Neuronal stem cell (in vitro differentiated cells): ENCODE measurements at regions not wholly inside any gene's neighbourhood (a gene's known extent, or its start where the extent isn't known, plus 50 kb on each side); places are given as distances from the start of the nearest gene placed in this dataset.
A peak's percentile ranks its signal among the peaks of the same experiment; 100 is the strongest.
"Not testable (repeated sequence)": the region's sequence is repeated elsewhere in the genome, so short reads cannot be mapped to it uniquely, and the experiment has no call there.

Experiments used
- DNase-seq: peaks from one replicate; pipeline ENCODE4 v3.0.0-alpha.2; 2013; ENCODE audit warnings: low spot score
- H2AFZ ChIP-seq: one replicate; pipeline ENCODE4 v1.6.1; 2013; ENCODE audit warnings: mild to moderate bottlenecking, low read length, inconsistent platforms
- H2AK5ac ChIP-seq: 2 replicates; pipeline ENCODE4 v1.6.1; 2013; ENCODE audit warnings: low read depth, mild to moderate bottlenecking, inconsistent platforms, low read length, moderate library complexity, mixed read lengths
- H2BK120ac ChIP-seq: 2 replicates; pipeline ENCODE4 v1.6.1; 2013; ENCODE audit warnings: low read depth, mild to moderate bottlenecking, inconsistent platforms, low read length, moderate library complexity, mixed read lengths
- H2BK12ac ChIP-seq: one replicate; pipeline ENCODE4 v1.6.1; 2013; ENCODE audit warnings: low read length, inconsistent platforms
- H2BK15ac ChIP-seq: 2 replicates; pipeline ENCODE4 v1.6.1; 2013; ENCODE audit warnings: mild to moderate bottlenecking, low read length, inconsistent platforms, mixed read lengths
- H2BK5ac ChIP-seq: one replicate; pipeline ENCODE4 v1.6.1; 2013; ENCODE audit warnings: inconsistent platforms, mild to moderate bottlenecking, low read length, moderate library complexity
- H3K14ac ChIP-seq: one replicate; pipeline ENCODE4 v1.6.1; 2013; ENCODE audit warnings: low read length, inconsistent platforms
- H3K18ac ChIP-seq: 2 replicates; pipeline ENCODE4 v1.6.1; 2013; ENCODE audit warnings: low read length, inconsistent platforms
- H3K23ac ChIP-seq: 2 replicates; pipeline ENCODE4 v1.6.1; 2013; ENCODE audit warnings: low read depth, mild to moderate bottlenecking, mixed read lengths, low read length, inconsistent platforms; ENCODE audit not compliant: poor library complexity
- H3K27ac ChIP-seq: replicated peaks from 3 replicates; pipeline ENCODE4 v1.5.1; 2013; ENCODE audit warnings: low read length, inconsistent platforms
- H3K27me3 ChIP-seq, 3 experiments: 2 replicates each; pipeline ENCODE4 v1.6.1; 2013; ENCODE audit warnings: low read length in 3 of 3, mild to moderate bottlenecking in 2 of 3, inconsistent platforms in 1 of 3, low read depth in 1 of 3, mixed read lengths in 1 of 3, moderate library complexity in 1 of 3; ENCODE audit not compliant: control insufficient read depth in 3 of 3, insufficient read depth in 3 of 3
- H3K36me3 ChIP-seq, 2 donors: replicated peaks in 1 of 2; 2 replicates each; pipeline ENCODE4 v1.6.1; 2013; ENCODE audit warnings: low read length in 2 of 2; ENCODE audit not compliant: control insufficient read depth in 2 of 2, insufficient read depth in 2 of 2
- H3K4ac ChIP-seq: 2 replicates; pipeline ENCODE4 v1.6.1; 2013; ENCODE audit warnings: inconsistent platforms, mild to moderate bottlenecking, low read length, moderate library complexity
- H3K4me1 ChIP-seq, 2 donors: 1 replicate in 1 of 2; 2 replicates in 1 of 2; pipeline ENCODE4 v1.6.1; 2013; ENCODE audit warnings: low read length in 2 of 2, low read depth in 1 of 2; ENCODE audit not compliant: control insufficient read depth in 2 of 2, insufficient read depth in 1 of 2
- H3K4me2 ChIP-seq: one replicate; pipeline ENCODE4 v1.6.1; 2013; ENCODE audit warnings: mild to moderate bottlenecking, low read length, inconsistent platforms; ENCODE audit not compliant: insufficient read depth, poor library complexity, severe bottlenecking
- H3K4me3 ChIP-seq, 2 donors: 2 replicates each; pipeline ENCODE4 v1.5.1; 2013; ENCODE audit warnings: low read length in 2 of 2, mild to moderate bottlenecking in 2 of 2, inconsistent platforms in 1 of 2, moderate library complexity in 1 of 2
- H3K79me1 ChIP-seq: one replicate; pipeline ENCODE4 v1.6.1; 2013; ENCODE audit warnings: low read depth, mild to moderate bottlenecking, inconsistent platforms, low read length, moderate library complexity
- H3K9ac ChIP-seq: one replicate; pipeline ENCODE4 v1.6.1; 2013; ENCODE audit warnings: mild to moderate bottlenecking, low read depth, low read length, inconsistent platforms; ENCODE audit not compliant: poor library complexity
- H3K9me3 ChIP-seq, 2 donors: replicated peaks in 1 of 2; 2 replicates each; pipeline versions ENCODE3 to v1.6.1; 2013; ENCODE audit warnings: low read length in 2 of 2, mild to moderate bottlenecking in 2 of 2, inconsistent platforms in 1 of 2, low read depth in 1 of 2, mixed read lengths in 1 of 2, moderate library complexity in 1 of 2; ENCODE audit not compliant: control insufficient read depth in 2 of 2, insufficient read depth in 1 of 2
- H4K8ac ChIP-seq: one replicate; pipeline ENCODE4 v1.6.1; 2013; ENCODE audit warnings: low read depth, mild to moderate bottlenecking, inconsistent platforms, low read length, moderate library complexity
- H4K91ac ChIP-seq: one replicate; pipeline ENCODE4 v1.6.1; 2013; ENCODE audit warnings: low read length, low read depth, mild to moderate bottlenecking, inconsistent platforms; ENCODE audit not compliant: poor library complexity
- WGBS, 2 donors: extraction: QIAGEN DNeasy Blood & Tissue Kit; methylation state at CpG; one replicate each; pipeline ENCODE4 v1.1.7; 2013; ENCODE audit warnings: missing lambda C conversion rate in 2 of 2, mixed read lengths in 1 of 2; ENCODE audit not compliant: insufficient read length in 2 of 2, insufficient replicate concordance in 1 of 2; ENCODE audit errors: extremely low coverage in 2 of 2; 5-methylcytosine and 5-hydroxymethylcytosine counted together

DNA sequence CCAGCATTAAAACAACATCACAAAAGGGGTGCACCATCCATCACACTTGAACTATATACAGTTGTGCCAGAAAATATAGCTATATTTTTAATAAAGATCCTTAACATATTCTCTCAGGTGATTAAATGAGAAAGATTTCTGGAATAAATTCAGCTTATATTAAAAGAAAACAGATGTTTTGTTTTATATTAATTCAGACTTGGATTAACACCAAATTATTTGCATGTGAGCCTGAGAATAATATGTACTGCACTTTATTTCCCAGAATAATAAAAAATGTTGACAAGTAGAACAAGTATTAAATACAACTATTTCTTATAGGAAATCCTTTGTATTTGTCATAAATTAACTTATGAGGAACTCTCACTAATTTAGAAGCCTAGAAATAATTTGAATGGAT lies 1467.4 kb downstream of the RAPGEF2 start:
- no peak overlapping the region for H2BK120ac ChIP-seq
- no peak overlapping the region for H2AK5ac ChIP-seq
- H2BK5ac ChIP-seq: no peak overlapping the region
- no peak overlapping the region for H3K18ac ChIP-seq
- DNase-seq: no peak
- H3K36me3 ChIP-seq: no peaks in the 10 kb centered on the region
- H3K9me3 ChIP-seq: no peaks in the 10 kb centered on the region
- no peak overlapping the region for H3K9ac ChIP-seq
- no peak overlapping the region for H3K14ac ChIP-seq
- H2BK12ac ChIP-seq: no peak overlapping the region
- no peaks in the 10 kb centered on the region for H3K4me1 ChIP-seq
- H3K79me1 ChIP-seq: no peaks in the 10 kb centered on the region
- H3K27ac ChIP-seq: no peak overlapping the region
- H3K4ac ChIP-seq: no peak overlapping the region
- H3K4me3 ChIP-seq: no peak overlapping the region
- no peak overlapping the region for H4K91ac ChIP-seq
- no peak overlapping the region for H3K4me2 ChIP-seq
- no peak overlapping the region for H2BK15ac ChIP-seq
- H3K23ac ChIP-seq: no peak overlapping the region
- H4K8ac ChIP-seq: no peak overlapping the region
- H3K27me3 ChIP-seq: no peaks in the 10 kb centered on the region
- no peak overlapping the region for H2AFZ ChIP-seq

DNA sequence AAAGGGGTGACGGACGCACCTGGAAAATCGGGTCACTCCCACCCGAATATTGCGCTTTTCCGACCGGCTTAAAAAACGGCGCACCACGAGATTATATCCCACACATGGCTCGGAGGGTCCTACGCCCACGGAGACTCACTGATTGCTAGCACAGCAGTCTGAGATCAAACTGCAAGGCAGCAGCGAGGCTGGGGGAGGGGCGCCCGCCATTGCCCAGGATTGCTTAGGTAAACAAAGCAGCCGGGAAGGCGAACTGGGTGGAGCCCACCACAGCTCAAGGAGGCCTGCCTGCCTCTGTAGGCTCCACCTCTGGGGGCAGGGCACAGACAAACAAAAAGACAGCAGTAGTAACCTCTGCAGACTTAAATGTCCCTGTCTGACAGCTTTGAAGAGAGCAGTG lies 1471.4 kb downstream of the RAPGEF2 start:
- H3K27me3 ChIP-seq: not testable (repeated sequence)
- no CpG with 5 or more reads among the region's 18 CpGs for WGBS, 2 donors

DNA sequence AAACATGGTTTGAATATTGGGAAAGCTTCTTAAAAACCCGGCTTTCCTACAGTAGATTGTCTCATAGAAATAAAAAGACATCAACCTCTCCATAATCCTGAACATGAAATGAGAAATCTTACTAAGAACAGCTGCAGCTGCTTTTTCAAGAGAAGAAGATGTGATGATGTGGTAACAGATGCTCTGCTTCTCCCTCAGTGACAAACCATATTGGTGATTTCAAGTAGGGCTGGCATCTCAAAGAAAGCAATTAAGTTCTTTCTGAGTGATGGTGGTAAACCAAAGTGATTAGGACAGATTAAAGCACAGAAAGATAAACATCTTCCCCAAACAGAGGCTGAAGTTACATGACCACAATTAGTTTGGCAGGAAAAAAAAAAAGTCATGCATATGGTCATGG lies 1477.7 kb downstream of the RAPGEF2 start:
- WGBS, 2 donors: no CpG with 5 or more reads among the region's 1 CpG
- Histone ChIP-seq H3K4me3 (no peak overlapping the region), H2BK5ac (no peak overlapping the region)

More for the DNA sequence above, 1471.4 kb downstream of the RAPGEF2 start:
- H3K9ac ChIP-seq, H2BK120ac ChIP-seq, DNase-seq, H3K4me3 ChIP-seq, H3K4ac ChIP-seq, H3K4me1 ChIP-seq, H2BK5ac ChIP-seq, H3K14ac ChIP-seq, H3K18ac ChIP-seq, H4K8ac ChIP-seq, H2BK15ac ChIP-seq, H2AFZ ChIP-seq, H3K9me3 ChIP-seq, H3K27ac ChIP-seq, H3K36me3 ChIP-seq, H3K4me2 ChIP-seq, H2BK12ac ChIP-seq, H2AK5ac ChIP-seq, H4K91ac ChIP-seq, H3K23ac ChIP-seq, H3K79me1 ChIP-seq: not testable (repeated sequence)

DNA sequence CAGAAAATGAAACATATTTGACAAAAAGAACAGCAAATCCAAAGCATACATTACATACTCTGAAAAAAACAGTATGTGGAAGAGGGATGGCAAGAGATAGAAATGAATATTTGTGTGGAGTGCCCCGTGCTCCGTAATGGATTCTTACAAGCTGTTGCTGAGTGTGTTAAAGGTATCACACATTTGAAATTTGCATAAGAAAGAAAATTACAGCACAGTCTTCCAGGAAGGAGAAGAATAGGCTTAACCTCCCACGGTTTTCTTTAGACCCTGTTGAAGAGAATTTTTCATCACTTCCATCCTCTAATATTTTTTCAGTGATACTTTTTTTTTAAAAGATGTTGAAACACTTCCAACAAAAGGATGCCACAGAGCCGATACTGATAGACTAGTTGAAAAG lies 1489.4 kb downstream of the RAPGEF2 start:
- Histone ChIP-seq H2AK5ac (no peak overlapping the region), H3K36me3 (no peaks in the 10 kb centered on the region), H3K79me1 (no peaks in the 10 kb centered on the region), H2BK12ac (no peak overlapping the region), H3K18ac (no peak overlapping the region), H4K8ac (no peak overlapping the region), H3K27me3 (no peaks in the 10 kb centered on the region), H2BK15ac (no peak overlapping the region), H3K27ac (no peak overlapping the region), H2BK5ac (no peak overlapping the region), H2AFZ (peak overlapping the region; percentile 63), H3K9ac (no peak overlapping the region), H3K4me2 (no peak overlapping the region), H3K14ac (no peak overlapping the region), H3K23ac (no peak overlapping the region), H3K4me3 (no peak overlapping the region), H3K9me3 (no peaks in the 10 kb centered on the region), H4K91ac (no peak overlapping the region), H3K4me1 (peaks cover 6 to 25% of the 10 kb centered on the region in 2 donors), H2BK120ac (no peak overlapping the region), H3K4ac (no peak overlapping the region)
- WGBS, 2 donors: no CpG with 5 or more reads among the region's 4 CpGs
- DNase-seq: no peak

More for the DNA sequence above, 1477.7 kb downstream of the RAPGEF2 start:
- Histone ChIP-seq H3K4ac (no peak overlapping the region), H3K14ac (no peak overlapping the region), H2BK120ac (no peak overlapping the region), H3K4me2 (no peak overlapping the region), H3K36me3 (no peaks in the 10 kb centered on the region), H3K27ac (no peak overlapping the region), H2BK12ac (no peak overlapping the region), H2AFZ (no peak overlapping the region), H3K27me3 (no peaks in the 10 kb centered on the region), H3K23ac (no peak overlapping the region), H3K9me3 (no peaks in the 10 kb centered on the region), H3K79me1 (no peaks in the 10 kb centered on the region), H3K4me1 (no peaks in the 10 kb centered on the region), H4K8ac (no peak overlapping the region), H3K18ac (no peak overlapping the region), H3K9ac (no peak overlapping the region), H2AK5ac (no peak overlapping the region), H4K91ac (no peak overlapping the region), H2BK15ac (no peak overlapping the region)
- DNase-seq: no peak
